Spleen (tissue), 11 donors: ENCODE measurements at regions not wholly inside any gene's neighbourhood (a gene's known extent, or its start where the extent isn't known, plus 50 kb on each side); places are given as distances from the start of the nearest gene placed in this dataset.

Experiments used
- DNase-seq: peaks from one replicate; pipeline ENCODE4 v3.0.0-alpha.2; 2020
- H3K27ac ChIP-seq, 8 donors: fragments of 200-600 bp; sonication (generic) in 7 of 8; 1 replicate in 4 of 8; 2 replicates in 4 of 8; pipeline versions ENCODE4 v1.5.0 to v1.8.0; 2016 to 2021; ENCODE audit warnings: inconsistent platforms in 4 of 8, mild to moderate bottlenecking in 4 of 8, moderate library complexity in 1 of 8
- H3K27me3 ChIP-seq, 7 donors: fragments of 200-600 bp; sonication (generic) in 6 of 7; replicated peaks in 1 of 7; 1 replicate in 4 of 7; 2 replicates in 3 of 7; pipeline versions ENCODE4 v1.5.0 to v1.8.0; 2016 to 2021; ENCODE audit warnings: inconsistent platforms in 3 of 7, mild to moderate bottlenecking in 1 of 7
- H3K36me3 ChIP-seq, 6 donors: fragments of 200-600 bp; sonication (generic) in 5 of 6; 1 replicate in 4 of 6; 2 replicates in 2 of 6; pipeline versions ENCODE4 v1.5.0 to v1.8.0; 2016 to 2021; ENCODE audit warnings: inconsistent platforms in 2 of 6
- H3K4me1 ChIP-seq, 6 donors: fragments of 200-600 bp; sonication (generic) in 5 of 6; 1 replicate in 3 of 6; 2 replicates in 3 of 6; pipeline versions ENCODE4 v1.5.0 to v1.8.0; 2016 to 2021; ENCODE audit warnings: inconsistent platforms in 3 of 6
- H3K4me3 ChIP-seq, 8 donors: fragments of 200-600 bp; sonication (generic) in 7 of 8; 1 replicate in 4 of 8; 2 replicates in 4 of 8; pipeline versions ENCODE4 v1.5.0 to v1.8.0; 2016 to 2021; ENCODE audit warnings: inconsistent platforms in 4 of 8, mild to moderate bottlenecking in 4 of 8, moderate library complexity in 2 of 8
- H3K9me3 ChIP-seq, 8 donors: fragments of 200-600 bp; sonication (generic) in 7 of 8; 1 replicate in 4 of 8; 2 replicates in 4 of 8; pipeline versions ENCODE4 v1.5.0 to v1.8.0; 2016 to 2021; ENCODE audit warnings: inconsistent platforms in 4 of 8
- POLR2A ChIP-seq, 3 donors: fragments of 450-650 bp; IDR thresholded peaks; one replicate each; pipeline ENCODE4 v1.5.1; 2017; ENCODE audit warnings: antibody characterized with exemption in 3 of 3, mild to moderate bottlenecking in 1 of 3
- POLR2AphosphoS5 ChIP-seq, 3 donors: sonication (generic); formaldehyde crosslinking; IDR thresholded peaks; one replicate each; pipeline ENCODE4 v1.5.1; 2017; ENCODE audit warnings: antibody characterized with exemption in 3 of 3
- WGBS, 5 donors: extraction: QIAGEN DNeasy Blood & Tissue Kit in 3 of 5; methylation state at CpG; one replicate each; pipeline versions ENCODE4 v1.1.5 to v1.1.7; 2013 to 2018; 5-methylcytosine and 5-hydroxymethylcytosine counted together
- intact Hi-C: fragments of 100-400 bp; cut with DNase I; formaldehyde crosslinking; loops from one replicate; pipeline ENCODE4 v1.15.0; 2023; ENCODE audit warnings: low total_unique reads
- TF ChIP-seq, protein P1 (sequence below), 11 experiments: fragments of 200-600 bp in 7 of 11; fragments of 450-650 bp in 4 of 11; sonication (generic) in 4 of 11; IDR thresholded peaks in 8 of 11; conservative IDR thresholded peaks in 3 of 11; 1 replicate in 7 of 11; 2 replicates in 4 of 11; pipeline versions ENCODE4 v1.4.0 to v1.8.0; 2016 to 2021; ENCODE audit warnings: antibody characterized with exemption in 11 of 11, inconsistent platforms in 4 of 11, mild to moderate bottlenecking in 1 of 11
- donor health status: healthy with polysubstance abuse.
- donor health status: DM: no; HTN: no; CAD: no; lungs with moderate emphysema.
- donor health status: DM: no; HTN: no; CAD: no.
- donor health status: Bipolar disorder and iron deficiency.
- donor health status: healthy.
- donor health status: DM: no; HTN: no; CAD: no.
- donor health status: DM: yes; HTN: yes; CAD: no.

DNA sequence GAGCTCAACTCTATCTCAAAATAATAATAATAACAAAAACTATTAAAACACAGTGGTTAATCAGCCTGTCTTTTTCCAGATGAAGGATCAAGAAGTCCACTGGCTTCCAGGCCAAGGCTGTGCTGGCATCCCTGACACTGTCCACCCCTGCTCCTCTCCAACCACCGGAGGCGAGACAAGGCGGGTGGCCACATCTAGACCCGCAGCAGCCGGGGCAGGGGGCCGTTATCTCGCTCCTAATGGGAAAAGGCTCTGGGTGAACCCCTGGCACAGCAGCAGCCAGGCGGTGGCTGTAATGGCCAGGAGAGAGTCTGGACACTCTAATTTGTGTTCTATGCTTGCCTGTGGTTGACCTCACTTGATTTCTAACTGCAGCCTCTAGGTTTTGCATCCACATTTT is 158.0 kb upstream of the SOX1 start:
- H3K27me3 ChIP-seq, result peaks cover 0 to 7% (median 0%) of the 10 kb centered on the region in 7 donors
- no peaks in the 10 kb centered on the region for H3K9me3 ChIP-seq
- no peak overlapping the region for H3K27ac ChIP-seq
- DNase-seq, result peak; percentile 52
- no peak overlapping the region for H3K4me3 ChIP-seq
- WGBS, 5 donors, result 89 to 97% (median 91%) methylated on average over 8 of the region's 8 CpGs
- H3K4me1 ChIP-seq, result no peaks in the 10 kb centered on the region
- H3K36me3 ChIP-seq, result no peaks in the 10 kb centered on the region
- no peak for TF ChIP-seq POLR2AphosphoS5 (IDR thresholded peaks at IDR 0.05)
- TF ChIP-seq, protein P1, sequence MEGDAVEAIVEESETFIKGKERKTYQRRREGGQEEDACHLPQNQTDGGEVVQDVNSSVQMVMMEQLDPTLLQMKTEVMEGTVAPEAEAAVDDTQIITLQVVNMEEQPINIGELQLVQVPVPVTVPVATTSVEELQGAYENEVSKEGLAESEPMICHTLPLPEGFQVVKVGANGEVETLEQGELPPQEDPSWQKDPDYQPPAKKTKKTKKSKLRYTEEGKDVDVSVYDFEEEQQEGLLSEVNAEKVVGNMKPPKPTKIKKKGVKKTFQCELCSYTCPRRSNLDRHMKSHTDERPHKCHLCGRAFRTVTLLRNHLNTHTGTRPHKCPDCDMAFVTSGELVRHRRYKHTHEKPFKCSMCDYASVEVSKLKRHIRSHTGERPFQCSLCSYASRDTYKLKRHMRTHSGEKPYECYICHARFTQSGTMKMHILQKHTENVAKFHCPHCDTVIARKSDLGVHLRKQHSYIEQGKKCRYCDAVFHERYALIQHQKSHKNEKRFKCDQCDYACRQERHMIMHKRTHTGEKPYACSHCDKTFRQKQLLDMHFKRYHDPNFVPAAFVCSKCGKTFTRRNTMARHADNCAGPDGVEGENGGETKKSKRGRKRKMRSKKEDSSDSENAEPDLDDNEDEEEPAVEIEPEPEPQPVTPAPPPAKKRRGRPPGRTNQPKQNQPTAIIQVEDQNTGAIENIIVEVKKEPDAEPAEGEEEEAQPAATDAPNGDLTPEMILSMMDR (IDR thresholded peaks at IDR 0.05 in 8 of 11, conservative IDR thresholded peaks at IDR 0.05 in 3 of 11), result no peak
- intact Hi-C loops, result no loop called here

DNA sequence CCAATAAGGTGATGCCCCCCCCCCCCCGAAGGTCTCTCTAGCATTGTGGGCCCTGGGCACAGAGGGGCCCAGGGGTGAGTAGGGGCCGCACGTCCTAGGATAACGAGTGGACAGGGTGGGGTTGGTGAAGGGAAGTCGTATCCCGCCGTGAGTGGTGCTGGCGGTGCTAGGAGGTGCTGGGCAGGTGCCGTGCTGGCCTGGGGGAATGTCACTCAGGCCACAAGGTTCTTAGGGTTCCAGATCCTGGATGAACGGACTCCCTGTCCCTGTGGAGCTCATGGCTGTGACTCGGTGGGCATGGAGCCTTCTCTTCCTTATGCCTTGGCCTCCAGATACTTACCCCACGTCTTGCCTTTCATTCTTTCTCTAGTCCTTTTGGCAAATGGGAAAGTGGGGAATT is 157.4 kb upstream of the SOX1 start:
- no peak for TF ChIP-seq POLR2AphosphoS5 (IDR thresholded peaks at IDR 0.05)
- no peak for TF ChIP-seq POLR2A (IDR thresholded peaks at IDR 0.05)
- TF ChIP-seq, protein P1 (IDR thresholded peaks at IDR 0.05 in 8 of 11, conservative IDR thresholded peaks at IDR 0.05 in 3 of 11), result no peak
- peak; percentile 58 for DNase-seq
- intact Hi-C loops, result no loop called here
- Histone ChIP-seq H3K9me3 (no peaks in the 10 kb centered on the region), H3K4me3 (no peak overlapping the region), H3K27ac (no peak overlapping the region), H3K27me3 (peaks cover 0 to 7% (median 0%) of the 10 kb centered on the region in 7 donors), H3K4me1 (no peaks in the 10 kb centered on the region), H3K36me3 (no peaks in the 10 kb centered on the region)
- WGBS, 5 donors, result 84 to 89% (median 86%) methylated on average over 12 of the region's 12 CpGs

DNA sequence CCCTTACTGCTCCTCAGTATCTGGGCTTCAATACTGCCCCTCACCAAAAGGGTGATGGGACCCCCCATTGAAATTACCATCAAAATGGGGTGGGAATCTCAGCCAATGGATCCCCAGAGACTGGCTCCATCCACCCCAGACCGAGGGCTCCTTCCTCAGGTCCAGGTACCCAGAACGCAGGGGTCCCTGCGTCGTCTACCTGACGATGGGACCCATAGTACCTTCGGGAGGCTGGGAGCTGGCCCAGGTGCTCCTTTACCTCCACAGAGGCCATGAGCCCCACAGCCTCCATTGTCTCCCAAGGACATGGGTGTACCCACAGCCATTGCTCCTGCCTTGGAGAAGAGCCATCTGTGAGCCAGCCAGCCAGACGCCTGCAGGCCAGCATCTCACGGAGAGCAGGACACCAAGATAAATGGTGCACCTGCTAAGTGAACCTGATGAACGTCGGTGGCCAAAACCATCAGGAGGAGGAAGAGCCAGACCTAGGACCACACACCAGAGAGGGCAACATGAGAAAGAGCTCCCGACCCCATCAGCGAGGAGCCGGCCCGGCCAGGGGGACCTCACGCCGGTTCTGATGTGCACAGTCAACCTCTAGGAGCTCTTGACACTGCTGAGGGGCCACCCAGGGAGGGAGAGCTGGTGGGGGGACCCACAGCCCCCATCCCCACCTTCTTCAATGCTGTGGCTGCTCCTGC is 156.8 kb upstream of the SOX1 start:
- Histone ChIP-seq H3K4me3 (no peak overlapping the region), H3K36me3 (no peaks in the 10 kb centered on the region), H3K27ac (no peak overlapping the region), H3K4me1 (no peaks in the 10 kb centered on the region), H3K27me3 (peaks cover 0 to 7% (median 0%) of the 10 kb centered on the region in 7 donors), H3K9me3 (no peaks in the 10 kb centered on the region)
- intact Hi-C loops, result no loop called here
- no peak for TF ChIP-seq POLR2AphosphoS5 (IDR thresholded peaks at IDR 0.05)
- peak; percentile 53 for DNase-seq
- 82 to 93% (median 89%) methylated on average over 6 to 16 of the region's 16 CpGs for WGBS, 5 donors

DNA sequence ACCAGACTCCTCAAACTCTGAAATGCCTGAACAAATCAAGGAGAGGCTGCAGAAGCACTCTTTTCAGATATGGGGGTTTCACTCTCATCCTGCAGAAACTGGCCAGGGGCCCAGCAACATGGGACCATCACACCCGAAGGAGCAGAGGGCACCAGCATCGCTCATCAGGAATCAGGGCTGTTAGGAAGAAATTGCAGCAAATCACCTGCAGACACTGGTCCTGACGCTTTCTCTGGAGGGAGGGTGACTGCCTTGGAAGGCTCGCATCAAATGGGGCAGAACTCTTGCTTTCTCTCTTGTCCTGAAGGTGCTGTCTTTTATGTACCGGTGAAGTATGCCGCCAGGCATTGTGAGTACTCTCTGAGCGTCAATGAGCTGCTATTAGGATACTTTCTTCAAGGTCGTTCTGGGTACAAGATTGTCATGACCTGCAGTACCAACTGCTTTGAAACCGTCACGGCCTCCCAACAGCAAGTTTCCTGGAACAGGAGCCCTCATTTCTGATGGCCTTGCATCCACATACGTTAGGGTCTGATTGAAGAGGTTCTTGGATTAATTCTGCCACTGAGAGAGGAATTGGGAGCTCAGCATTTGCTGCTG is 155.7 kb upstream of the SOX1 start:
- intact Hi-C loops, result no loop called here
- TF ChIP-seq, protein P1 (IDR thresholded peaks at IDR 0.05 in 8 of 11, conservative IDR thresholded peaks at IDR 0.05 in 3 of 11), result no peak
- TF ChIP-seq POLR2AphosphoS5 (IDR thresholded peaks at IDR 0.05) (no peak), POLR2A (IDR thresholded peaks at IDR 0.05) (no peak)
- Histone ChIP-seq H3K36me3 (no peaks in the 10 kb centered on the region), H3K9me3 (no peaks in the 10 kb centered on the region), H3K27me3 (peaks cover 0 to 7% (median 0%) of the 10 kb centered on the region in 7 donors), H3K27ac (no peak overlapping the region), H3K4me3 (no peak overlapping the region), H3K4me1 (no peaks in the 10 kb centered on the region)
- WGBS, 5 donors, result 81 to 86% (median 84%) methylated on average over 11 of the region's 11 CpGs
- DNase-seq, result peak; percentile 41
